UCSD-AML1 (cell line): ENCODE measurements at regions not wholly inside any gene's neighbourhood (a gene's known extent, or its start where the extent isn't known, plus 50 kb on each side); places are given as distances from the start of the nearest gene placed in this dataset.
"Not testable (repeated sequence)": the region's sequence is repeated elsewhere in the genome, so short reads cannot be mapped to it uniquely, and the experiment has no call there.

ENCODE experiments used
- DNase-seq: peaks from one replicate; lab custom pipeline; 2025; ENCODE audit not compliant: unreplicated experiment; lab: John Stamatoyannopoulos, UW

DNA sequence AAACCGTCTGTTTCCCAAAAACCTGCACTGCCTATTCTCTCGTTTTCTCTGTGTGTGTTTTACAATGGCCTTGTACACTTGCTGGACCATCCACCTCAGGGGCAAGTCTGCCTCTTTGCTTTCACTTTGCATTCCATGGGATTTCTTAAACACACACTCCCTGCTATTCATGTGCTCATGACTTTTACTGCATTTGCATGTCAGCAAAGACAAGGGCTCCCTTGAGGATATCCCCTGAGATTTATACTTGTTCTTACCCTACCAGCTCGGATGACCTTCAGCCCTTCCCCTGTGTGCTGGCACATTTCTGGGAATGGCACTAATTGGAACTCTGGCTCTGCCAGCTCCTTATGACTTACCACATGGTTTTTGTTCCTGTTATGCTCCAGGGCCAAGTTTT lies 386.9 kb downstream of the AMY1C start:
- no peak for DNase-seq

DNA sequence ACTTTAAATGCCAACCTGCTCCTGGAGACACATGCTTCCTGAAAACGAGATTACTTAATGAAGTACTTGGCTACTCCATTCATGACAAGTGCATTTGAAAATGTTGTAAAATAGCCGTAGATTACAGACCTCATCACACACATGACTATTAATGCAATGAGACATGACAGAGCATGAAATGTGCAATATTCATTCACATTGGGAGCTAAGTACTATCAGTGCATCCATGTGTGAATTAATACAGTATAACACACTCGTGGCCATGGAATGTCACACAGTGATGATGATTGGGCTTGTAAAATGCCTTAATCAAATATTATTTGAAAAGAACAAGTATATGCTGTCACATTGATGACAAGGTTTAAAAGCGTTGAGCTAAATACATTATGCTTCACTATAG lies 407.0 kb downstream of the AMY1C start:
- DNase-seq = no peak

DNA sequence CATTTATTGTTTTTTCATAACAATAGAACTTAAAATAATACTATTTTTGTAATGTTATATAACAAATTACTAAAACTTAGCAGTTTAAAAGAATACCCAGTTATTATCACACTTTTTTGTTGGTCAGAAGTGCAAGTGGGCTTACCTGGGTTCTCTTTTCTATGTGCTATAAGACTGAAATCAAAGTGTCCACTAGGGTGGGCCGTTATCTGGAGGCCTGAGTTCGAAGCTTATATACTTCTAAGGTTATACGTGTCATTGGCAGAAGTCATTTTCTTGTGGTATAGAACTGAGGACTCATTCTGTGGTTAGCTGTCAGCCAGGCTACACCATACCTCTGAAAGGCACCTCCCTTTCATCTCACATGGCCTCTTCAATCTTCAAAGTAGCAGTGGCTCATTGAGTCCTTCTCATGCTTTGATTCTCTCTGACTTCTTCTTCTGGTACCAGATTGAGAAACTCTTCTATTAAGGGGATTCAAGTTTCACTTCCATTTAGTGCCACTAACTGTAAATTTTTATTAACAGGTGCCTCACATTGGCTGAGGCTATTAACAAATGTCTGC lies 414.3 kb downstream of the AMY1C start:
- DNase-seq = no peak

DNA sequence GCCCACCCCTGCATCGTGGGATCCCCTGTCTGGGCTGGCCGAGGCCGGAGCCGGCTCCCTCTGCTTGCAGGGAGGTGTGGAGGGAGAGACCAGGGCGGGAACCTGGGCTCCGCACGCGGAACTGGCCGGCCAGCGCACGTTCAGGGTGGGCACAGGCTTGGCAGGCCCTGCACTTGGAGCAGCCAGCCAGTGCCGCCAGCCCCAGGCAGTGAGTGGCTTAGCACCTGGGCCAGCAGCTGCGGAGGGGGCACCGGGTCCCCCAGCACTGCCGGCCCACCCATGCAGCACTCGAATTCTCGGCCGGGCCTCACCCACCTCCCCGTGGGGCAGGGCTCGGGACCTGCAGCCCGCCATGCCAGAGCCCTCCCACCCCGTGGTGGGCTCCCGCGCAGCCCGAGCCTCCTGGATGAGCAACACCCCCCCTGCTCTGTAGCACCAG lies 422.6 kb downstream of the AMY1C start:
- no peak for DNase-seq

DNA sequence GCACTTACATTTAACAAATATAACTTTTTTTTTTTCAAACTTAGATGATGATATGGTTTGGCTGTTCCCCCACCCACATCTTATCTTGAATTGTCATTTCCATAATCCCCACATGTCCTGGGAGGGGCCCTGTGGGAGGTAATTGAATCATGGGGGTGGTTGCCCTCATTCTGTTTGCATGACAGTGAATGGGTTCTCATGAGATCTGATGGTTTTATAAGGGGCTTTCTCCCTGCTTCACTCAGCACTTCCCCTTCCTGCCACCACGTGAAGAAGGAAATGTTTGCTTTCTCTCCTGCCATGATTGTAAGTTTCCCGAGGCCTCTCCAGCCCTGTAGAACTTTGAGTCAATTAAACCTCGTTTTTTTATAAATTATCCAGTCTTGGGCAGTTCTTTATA lies 432.6 kb downstream of the AMY1C start:
- DNase-seq = no peak

DNA sequence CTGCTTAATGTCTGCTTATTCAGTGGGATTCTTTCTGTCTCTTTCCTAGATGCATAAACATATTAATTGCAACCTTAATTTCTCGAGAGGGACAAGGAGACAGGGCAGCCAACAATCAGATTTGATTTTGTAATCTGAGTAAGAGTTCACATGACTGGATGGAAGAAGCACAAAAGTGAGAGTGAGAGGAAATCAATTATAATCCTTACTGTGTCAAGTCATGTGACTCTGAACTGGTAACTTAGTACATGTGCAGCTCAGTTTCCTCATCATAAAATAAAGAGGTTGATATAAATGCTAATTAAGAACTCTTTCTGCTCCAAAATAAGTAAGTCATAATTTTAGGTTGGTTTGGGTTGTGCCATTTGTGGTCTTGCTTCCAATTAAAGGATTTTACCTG lies 439.5 kb downstream of the AMY1C start:
- no peak for DNase-seq

DNA sequence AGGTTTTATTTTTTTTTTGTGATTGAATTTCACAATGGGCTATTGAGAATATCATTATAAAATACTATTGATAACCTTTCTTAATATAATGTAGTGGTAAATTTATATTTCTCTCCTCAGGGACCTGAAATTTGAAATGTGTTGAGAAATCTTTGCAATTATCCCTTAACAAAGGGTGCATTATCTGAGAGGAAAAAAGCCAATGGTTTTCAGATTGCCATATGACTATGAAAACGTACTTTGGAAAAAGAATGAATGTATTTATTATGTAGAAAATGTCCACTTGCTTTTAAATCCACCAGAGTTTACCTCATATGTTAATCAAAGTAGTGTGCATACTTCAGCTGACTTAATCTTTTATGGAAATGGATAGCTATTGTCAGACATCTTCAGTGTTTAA lies 441.1 kb downstream of the AMY1C start:
- DNase-seq = no peak

DNA sequence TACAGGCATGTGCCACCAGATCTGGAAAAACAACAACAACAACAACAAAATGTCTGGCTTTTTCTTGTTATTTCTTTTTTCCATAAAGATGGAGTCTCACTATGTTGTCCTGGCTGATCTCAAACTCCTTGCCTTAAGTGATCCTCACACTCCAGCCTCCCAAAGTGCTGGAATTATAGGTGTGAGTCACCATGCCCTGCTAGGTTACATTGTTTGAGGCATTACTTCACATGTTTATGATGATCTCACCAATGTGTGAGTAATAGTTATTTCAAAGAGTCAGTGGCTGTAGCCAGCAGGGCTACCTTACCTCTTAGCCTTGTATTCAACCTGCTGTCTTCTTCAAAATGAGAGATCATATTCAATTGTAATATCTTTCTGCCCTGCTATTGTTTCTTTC lies 445.7 kb downstream of the AMY1C start:
- DNase-seq = no peak

DNA sequence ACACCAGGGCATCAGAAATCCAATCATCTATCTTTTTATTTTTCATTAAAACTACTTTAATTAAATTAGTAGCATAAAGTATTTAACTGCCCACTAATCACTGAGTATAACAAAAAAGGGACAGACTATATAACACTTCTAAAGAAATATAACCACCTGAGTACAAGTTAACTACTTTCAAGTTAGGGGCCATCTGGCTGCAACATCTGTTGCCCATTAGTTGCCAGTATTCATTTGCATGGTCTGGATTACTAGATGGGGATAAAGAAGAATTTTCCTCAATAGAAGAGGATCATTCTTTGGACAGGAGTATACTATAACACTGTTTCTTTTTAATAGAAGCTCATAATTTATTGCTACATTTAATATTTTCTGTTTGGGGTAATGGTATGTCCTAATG lies 446.4 kb downstream of the AMY1C start:
- DNase-seq = no peak

DNA sequence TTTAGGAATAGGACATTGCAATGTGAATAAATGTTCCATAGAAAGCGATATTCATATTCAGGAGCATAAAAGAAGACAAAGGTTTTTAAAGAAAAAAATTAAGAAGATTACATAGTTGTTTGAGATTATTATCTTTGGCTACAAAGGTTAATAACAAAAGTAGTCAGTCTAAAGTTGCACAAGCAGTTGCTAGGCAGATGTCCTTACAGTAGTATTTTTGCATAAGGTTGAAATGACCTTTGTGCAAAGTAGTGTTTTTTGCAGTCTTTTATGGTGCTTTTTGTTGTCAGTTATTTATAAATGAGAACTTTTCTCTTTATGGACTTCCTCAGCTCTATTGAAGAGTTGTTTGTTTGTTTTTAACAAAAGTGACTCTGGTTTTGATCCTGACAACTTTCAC lies 447.8 kb downstream of the AMY1C start:
- no peak for DNase-seq

DNA sequence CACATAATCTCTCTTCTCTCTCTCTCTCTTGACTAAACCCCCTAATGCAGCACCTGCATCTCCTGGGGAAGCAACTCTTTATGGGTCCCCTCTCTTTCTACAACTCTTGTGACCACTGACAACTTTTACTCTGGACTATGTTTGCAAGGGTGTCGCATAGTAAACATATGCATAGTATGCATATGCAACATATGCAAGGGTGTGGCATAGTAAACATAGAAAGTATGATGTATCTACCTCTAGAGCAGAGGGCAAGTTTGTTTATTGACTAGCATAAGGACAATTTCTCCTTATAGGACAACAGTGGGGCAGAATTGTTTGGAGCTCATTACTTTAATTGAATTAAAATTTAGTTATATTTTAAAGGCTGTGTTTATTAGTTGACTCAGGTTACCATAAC lies 462.5 kb downstream of the AMY1C start:
- DNase-seq = no peak

DNA sequence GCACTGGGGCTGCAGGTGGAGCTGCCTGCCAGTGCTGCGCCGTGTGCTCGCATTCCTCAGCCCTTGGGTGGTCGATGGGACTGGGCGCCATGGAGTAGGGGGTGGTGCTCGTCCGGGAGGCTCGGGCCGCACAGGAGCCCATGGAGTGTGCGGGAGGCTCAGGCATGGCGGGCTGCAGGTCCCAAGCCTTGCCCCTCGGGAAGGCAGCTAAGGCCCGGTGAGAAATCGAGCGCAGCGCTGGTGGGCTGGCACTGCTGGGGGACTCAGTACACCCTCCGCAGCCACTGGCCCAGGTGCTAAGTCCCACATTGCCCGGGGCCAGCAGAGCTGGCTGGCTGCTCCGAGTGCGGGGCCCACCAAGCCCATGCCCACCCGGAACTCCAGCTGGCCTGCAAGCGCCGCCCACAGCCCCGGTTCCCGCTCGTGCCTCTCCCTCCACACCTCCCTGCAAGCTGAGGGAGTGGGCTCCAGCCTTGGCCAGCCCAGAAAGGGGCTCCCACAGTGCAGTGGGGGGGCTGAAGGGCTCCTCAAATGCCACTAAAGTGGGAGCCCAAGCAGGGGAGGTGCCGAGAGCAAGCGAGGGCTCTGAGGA lies 467.8 kb downstream of the AMY1C start:
- DNase-seq = not testable (repeated sequence)

DNA sequence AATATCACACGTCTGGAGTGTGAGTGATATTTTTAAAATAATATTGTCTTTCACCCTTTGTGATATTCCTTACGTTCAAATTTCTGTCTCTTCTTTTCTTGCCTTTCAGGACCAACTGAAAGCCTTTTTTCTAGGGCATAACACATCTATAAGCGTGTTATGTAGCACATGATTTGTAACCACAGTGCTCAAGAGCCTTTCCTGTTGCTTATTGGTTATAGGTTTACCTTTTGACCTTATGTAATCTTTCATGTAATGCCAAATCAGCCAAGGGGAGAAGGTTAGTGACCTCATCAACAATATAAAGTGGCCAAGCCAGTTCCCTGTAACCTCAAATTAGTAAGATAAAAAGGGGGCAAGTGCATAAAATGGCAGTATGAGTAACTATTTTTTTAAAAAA lies 480.2 kb downstream of the AMY1C start:
- DNase-seq = no peak

DNA sequence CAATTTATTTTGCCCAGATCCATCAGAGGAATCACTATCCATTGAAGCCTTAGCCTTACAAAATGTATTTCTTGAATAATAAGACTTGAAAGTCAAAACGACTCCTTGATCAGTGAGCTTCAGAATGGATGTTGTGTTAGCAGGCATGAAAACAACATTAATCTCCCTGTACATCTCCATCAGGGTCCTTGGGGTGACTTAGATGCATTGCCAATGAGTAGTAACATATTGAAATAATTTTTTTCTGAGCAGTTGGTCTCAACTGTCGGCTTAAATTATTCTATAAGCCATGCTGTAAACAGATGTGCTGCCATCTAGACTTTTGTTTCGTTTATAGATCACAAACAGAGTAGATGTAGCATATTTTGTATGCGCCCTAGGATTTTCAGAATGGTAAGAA lies 482.0 kb downstream of the AMY1C start:
- no peak for DNase-seq

DNA sequence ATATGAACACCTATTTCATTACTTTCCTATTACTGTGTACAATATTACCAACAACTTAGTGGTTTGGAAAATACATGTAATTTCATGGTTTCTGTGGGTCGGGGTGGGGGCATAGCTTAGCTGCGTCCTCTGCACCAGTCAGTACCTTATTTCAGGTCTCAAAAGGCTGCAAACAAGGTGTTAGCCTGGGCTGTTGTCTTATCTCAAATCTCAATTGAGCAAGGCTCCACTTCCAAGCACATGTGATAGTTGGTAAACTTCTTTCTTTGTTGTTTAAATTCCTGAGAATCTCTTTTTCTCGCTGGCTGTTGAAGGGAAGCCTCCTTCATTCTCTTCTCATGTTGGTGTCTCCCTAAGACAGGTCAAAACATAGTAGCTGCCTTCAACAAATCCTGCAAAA lies 485.4 kb downstream of the AMY1C start:
- DNase-seq = no peak

DNA sequence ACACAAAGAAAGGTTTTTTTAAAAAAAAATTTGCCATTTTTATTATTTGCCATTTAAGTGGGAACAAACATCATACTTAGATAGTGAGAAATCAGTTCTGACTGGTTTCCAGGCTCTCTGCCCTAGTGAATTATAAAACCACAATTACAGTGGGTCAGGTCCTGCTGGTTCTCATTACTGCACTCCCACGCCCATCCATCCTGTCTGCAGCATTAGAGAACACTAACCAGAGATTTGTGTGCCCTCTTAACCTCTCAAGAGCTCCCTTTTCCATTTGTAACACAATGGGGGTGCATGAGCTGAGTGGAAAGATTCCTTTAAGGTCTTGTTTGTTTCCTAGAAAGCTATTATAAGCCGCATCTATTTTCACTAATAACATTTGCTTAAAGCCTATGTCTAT lies 489.3 kb downstream of the AMY1C start:
- no peak for DNase-seq

DNA sequence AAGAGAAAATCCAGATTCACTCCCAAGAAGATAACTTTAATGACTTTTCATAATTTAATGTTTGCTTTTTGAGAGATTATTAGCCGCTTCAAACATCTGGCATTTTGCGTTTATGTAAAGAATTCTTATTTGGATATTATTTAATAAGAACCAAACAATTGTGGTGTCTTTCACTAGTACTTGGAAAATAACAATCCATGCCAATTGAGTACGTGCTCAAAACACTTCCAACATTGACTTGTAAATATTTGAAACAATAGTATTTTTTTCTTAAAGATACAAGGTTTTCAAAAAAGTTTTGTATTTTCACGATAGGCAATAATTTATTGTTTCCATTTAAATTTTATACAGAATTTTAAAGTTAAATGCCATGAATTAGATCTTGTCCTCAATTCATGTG lies 498.7 kb downstream of the AMY1C start:
- no peak for DNase-seq

DNA sequence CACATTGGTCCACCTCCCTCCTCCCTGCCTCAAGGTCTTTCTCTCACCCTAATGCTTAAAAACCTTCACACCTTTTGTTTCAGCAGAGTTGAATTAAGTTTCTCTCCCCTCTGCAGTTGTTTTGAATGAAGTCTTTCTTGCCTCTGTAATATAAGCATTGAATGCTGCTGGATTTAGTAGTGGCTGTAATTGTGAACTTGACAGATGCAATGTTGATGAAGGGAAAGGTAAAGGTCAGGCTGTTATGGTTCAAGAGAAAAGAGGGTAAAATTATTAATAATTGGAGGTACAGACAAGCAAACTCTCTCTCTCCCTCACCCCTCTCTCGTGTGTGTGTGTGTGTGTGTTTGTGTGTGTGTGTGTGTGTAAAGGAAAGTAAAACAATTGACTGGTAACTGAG lies 509.8 kb downstream of the AMY1C start:
- DNase-seq = no peak

DNA sequence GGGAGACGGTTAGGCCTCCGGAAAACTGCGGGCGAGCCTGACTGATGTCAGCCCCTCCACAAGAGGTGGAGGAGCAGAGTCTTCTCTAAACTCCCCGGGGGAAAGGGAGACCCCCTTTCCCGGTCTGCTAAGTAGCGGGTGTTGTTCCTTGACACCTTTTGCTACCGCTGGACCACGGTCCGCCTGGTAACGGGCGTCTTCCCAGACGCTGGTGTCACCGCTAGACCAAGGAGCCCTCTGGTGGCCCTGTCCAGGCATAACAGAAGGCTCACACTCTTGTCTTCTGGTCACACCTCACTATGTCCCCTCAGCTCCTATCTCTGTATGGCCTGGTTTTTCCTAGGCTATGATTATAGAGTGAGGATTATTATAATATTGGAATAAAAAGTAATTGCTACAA lies 513.4 kb downstream of the AMY1C start:
- not testable (repeated sequence) for DNase-seq

DNA sequence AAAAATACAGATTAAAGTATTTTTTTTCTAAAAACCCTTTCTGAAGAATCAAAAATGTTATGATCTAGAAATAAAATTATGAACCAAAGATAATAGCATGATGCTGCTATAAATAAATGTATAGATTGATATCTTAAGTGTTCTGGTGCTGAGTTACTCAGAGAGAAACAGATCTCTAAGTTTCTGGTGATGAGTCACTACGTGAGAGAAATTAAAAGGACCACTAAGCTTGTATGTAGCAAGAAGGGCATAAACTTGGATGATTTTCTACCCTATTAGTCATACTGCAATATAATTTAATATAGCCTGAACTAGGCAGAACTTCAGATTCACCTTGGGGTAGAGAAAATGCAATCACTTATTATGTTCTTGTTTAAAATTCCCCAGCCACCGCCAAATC lies 514.8 kb downstream of the AMY1C start:
- no peak for DNase-seq

DNA sequence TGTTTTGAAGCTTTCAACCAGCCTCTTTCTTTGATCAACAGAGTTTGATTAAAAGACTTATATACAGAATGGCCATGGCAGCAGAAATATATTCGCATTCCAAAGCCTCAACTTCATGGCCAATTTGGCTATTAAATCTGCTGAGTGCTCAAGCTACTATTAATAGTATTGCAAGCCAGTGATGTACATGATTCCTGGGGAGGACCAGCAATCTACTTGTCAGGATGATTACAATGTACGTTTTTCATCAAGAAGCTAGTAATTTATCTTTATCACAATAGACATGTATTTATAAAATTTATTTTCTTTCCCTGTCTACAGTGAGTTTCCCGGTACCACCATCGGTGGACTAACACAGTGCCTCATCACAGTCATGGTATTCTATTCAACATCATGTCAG lies 515.5 kb downstream of the AMY1C start:
- DNase-seq = no peak

DNA sequence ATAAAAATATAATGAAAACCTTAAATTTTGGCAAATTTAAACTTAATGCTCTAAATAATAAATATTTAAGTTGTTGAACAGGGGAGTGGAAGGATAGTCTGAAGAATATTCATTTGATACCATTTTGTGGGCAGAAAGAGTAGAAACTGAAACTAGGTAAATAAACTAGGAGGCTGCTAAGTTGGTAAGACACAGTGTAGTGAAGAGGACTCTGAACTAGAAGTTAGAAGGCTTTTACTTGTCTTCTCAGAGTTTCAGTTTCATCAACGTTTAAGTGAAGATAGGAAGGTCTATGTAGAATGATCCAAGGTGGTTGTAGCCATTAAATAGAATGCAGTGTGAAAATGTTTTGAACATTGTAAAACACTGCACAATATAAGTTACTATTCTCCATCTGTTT lies 516.9 kb downstream of the AMY1C start:
- DNase-seq = no peak

DNA sequence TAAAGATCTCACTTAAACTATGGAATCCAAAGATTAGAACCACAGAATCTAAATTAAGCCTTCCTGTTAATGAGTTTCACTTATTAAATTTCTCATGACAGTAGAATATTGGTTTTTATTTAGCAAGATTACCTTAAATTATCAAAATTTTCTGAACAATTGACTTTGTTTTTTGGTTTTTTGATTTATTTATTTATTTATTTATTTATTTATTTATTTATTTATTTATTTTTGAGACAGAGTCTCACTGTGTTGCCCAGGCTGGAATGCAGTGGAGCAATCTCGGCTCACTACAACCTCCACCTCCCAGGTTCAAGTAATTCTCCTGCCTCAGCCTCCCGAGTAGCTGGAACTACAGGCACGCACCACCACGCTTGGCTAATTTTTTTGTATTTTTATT lies 538.6 kb downstream of the AMY1C start:
- not testable (repeated sequence) for DNase-seq
